HEK293T (cell line): ENCODE measurements at regions not wholly inside any gene's neighbourhood (a gene's known extent, or its start where the extent isn't known, plus 50 kb on each side); places are given as distances from the start of the nearest gene placed in this dataset.

Experiments used
- CTCF ChIA-PET: fragments of 350-600 bp; formaldehyde crosslinking; extraction: SDS; loops from one replicate; lab custom pipeline; 2021; ENCODE audit warnings: antibody characterized with exemption, inconsistent platforms; lab: Yijun Ruan, JAX
- POLR2A ChIA-PET: fragments of 350-600 bp; formaldehyde crosslinking; extraction: SDS; loops from one replicate; lab custom pipeline; 2020; ENCODE audit warnings: antibody characterized with exemption, inconsistent platforms; lab: Yijun Ruan, JAX
- DNase-seq: peaks from one replicate; pipeline ENCODE4 v3.0.0; 2012; ENCODE audit warnings: mixed read lengths; ENCODE audit errors: extremely low spot score
- ARNT ChIP-seq: fragments of 450-650 bp; IDR thresholded peaks from 2 replicates; pipeline ENCODE4 v1.6.1; 2017; ENCODE audit warnings: mild to moderate bottlenecking
- BHLHE40 ChIP-seq: fragments of 450-650 bp; IDR thresholded peaks from 2 replicates; pipeline ENCODE4 v1.6.1; 2016; ENCODE audit warnings: mild to moderate bottlenecking, moderate library complexity, borderline replicate concordance
- CTBP1 ChIP-seq: fragments of 450-650 bp; IDR thresholded peaks from 2 replicates; pipeline ENCODE4 v1.6.1; 2016; ENCODE audit warnings: borderline replicate concordance
- ELF4 ChIP-seq: fragments of 450-650 bp; IDR thresholded peaks from 2 replicates; pipeline ENCODE4 v1.6.1; 2017; ENCODE audit warnings: antibody characterized with exemption
- FOXA1 ChIP-seq: fragments of 450-650 bp; IDR thresholded peaks from 2 replicates; pipeline ENCODE4 v1.6.1; 2016; ENCODE audit warnings: mild to moderate bottlenecking
- FOXK2 ChIP-seq: fragments of 450-650 bp; IDR thresholded peaks from 2 replicates; pipeline ENCODE4 v1.6.1; 2016; ENCODE audit warnings: mild to moderate bottlenecking
- FOXM1 ChIP-seq: fragments of 450-650 bp; IDR thresholded peaks from 2 replicates; pipeline ENCODE4 v1.6.1; 2017; ENCODE audit warnings: mild to moderate bottlenecking, borderline replicate concordance
- HDGF ChIP-seq: fragments of 450-650 bp; IDR thresholded peaks from 2 replicates; pipeline ENCODE4 v1.6.1; 2017; ENCODE audit warnings: antibody characterized with exemption, borderline replicate concordance
- L3MBTL2 ChIP-seq: fragments of 450-650 bp; conservative IDR thresholded peaks from 2 replicates; pipeline ENCODE4 v1.6.1; 2016; ENCODE audit warnings: mild to moderate bottlenecking
- LEF1 ChIP-seq: fragments of 450-650 bp; IDR thresholded peaks from 2 replicates; pipeline ENCODE4 v1.6.1; 2017; ENCODE audit warnings: mild to moderate bottlenecking, borderline replicate concordance
- NFRKB ChIP-seq: fragments of 450-650 bp; IDR thresholded peaks from 2 replicates; pipeline ENCODE4 v1.6.1; 2016; ENCODE audit warnings: mild to moderate bottlenecking, moderate library complexity
- SP1 ChIP-seq: fragments of 450-650 bp; IDR thresholded peaks from 2 replicates; pipeline ENCODE4 v1.6.1; 2017
- SUZ12 ChIP-seq: fragments of 450-650 bp; IDR thresholded peaks from 2 replicates; pipeline ENCODE4 v1.6.1; 2016; ENCODE audit warnings: mild to moderate bottlenecking
- TARDBP ChIP-seq: fragments of 450-650 bp; IDR thresholded peaks from 2 replicates; pipeline ENCODE4 v1.6.1; 2016
- ZNF384 ChIP-seq: fragments of 450-650 bp; IDR thresholded peaks from 2 replicates; pipeline ENCODE4 v1.6.1; 2016
- TF ChIP-seq, protein P1 (sequence below): fragments of 450-650 bp; IDR thresholded peaks from 2 replicates; pipeline ENCODE4 v1.6.1; 2016

DNA sequence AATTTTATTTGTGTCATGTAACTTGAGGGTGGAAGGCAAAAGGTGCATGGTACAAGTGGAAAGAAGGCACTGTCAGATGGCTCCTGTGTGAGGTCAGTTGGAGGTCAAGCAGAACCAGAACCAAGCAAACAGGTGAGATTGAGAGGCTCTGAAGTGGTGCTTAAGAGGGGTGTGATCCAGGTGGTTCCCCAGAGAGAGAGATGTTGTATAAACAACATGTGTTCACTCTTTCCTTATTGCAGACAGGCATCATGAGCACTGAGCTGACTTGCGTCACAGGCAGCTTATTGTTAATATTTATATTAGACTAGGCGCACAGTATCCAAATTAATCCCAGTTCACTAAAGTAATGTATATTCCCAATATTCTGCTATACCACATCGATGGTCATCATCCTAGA lies 56.8 kb downstream of the CXCL13 start:
- no peak for TF ChIP-seq TARDBP
- TF ChIP-seq L3MBTL2 = no peak
- TF ChIP-seq CTBP1 = no peak
- TF ChIP-seq SP1 = no peak
- TF ChIP-seq NFRKB = no peak
- TF ChIP-seq ARNT = no peak
- no peak for TF ChIP-seq SUZ12
- TF ChIP-seq ZNF384 = no peak
- TF ChIP-seq FOXA1 = no peak
- TF ChIP-seq, protein P1, sequence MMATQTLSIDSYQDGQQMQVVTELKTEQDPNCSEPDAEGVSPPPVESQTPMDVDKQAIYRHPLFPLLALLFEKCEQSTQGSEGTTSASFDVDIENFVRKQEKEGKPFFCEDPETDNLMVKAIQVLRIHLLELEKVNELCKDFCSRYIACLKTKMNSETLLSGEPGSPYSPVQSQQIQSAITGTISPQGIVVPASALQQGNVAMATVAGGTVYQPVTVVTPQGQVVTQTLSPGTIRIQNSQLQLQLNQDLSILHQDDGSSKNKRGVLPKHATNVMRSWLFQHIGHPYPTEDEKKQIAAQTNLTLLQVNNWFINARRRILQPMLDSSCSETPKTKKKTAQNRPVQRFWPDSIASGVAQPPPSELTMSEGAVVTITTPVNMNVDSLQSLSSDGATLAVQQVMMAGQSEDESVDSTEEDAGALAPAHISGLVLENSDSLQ = no peak
- TF ChIP-seq FOXK2 = no peak
- TF ChIP-seq LEF1 = no peak
- no peak for TF ChIP-seq HDGF
- no peak for TF ChIP-seq BHLHE40
- no peak for TF ChIP-seq FOXM1
- TF ChIP-seq ELF4 = no peak
- ChIA-PET POLR2A (no interaction called here), CTCF (interaction anchor here (0.6 kb wide), 1 partner anchor 257 kb away, joined by 3 read pairs; no protein-coding TSS in a partner anchor)
- DNase-seq = no peak
